NCI-H1417 (cell line): ENCODE measurements at regions not wholly inside any gene's neighbourhood (a gene's known extent, or its start where the extent isn't known, plus 50 kb on each side); places are given as distances from the start of the nearest gene placed in this dataset.

Experiments used
- DNase-seq, 3 experiments: peaks; one replicate each; lab custom pipeline; 2025; lab: John Stamatoyannopoulos, UW

DNA sequence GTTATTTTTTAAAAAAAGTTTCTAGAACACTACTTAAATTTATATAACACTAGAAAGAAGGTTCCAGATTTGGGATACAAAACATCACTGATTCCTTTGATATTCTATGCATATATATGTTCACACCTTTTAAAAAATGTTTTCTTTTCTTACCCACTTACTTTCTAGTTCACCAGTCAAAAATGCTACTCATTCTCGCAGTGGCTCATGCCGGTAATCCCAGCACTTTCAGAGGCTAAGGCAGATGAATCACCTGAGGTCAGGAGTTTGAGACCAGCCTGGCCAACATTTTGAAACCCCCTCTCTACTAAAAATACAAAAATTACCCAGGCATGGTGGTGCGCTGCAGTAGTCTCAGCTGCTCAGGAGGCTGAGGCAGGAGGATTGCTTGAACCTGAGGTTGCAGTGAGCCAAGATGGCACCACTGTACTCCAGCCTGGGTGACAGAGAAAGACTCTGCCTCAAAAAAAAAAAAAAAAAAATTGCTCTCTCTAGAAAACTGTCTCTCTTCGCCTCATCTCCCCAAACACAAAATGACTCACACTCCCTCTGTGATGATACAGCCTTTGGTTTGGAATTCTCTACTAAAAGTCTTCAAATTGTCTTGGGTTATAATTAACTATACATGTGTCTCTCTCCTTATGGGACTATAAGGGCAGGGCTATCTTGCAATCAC is 52.6 kb upstream of the TGFBR2 start:
- DNase-seq = no peak

DNA sequence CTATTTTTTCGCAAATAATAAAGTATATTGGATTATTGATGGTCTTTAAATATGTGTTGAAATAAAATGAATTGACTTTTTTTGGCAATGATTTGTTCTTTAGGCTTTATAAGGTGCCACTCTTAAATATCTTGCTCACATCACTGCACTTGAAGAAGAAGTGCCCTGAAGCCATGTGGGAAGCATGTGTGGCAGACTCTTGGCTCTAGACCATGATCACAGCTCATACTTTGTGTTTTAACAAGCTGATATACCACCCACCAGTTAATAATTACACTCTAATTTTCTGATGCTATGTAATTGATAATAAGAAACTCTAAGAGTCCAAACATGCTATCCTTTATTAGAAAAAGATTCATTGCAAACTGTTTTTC is 52.1 kb upstream of the TGFBR2 start:
- DNase-seq = no peak

DNA sequence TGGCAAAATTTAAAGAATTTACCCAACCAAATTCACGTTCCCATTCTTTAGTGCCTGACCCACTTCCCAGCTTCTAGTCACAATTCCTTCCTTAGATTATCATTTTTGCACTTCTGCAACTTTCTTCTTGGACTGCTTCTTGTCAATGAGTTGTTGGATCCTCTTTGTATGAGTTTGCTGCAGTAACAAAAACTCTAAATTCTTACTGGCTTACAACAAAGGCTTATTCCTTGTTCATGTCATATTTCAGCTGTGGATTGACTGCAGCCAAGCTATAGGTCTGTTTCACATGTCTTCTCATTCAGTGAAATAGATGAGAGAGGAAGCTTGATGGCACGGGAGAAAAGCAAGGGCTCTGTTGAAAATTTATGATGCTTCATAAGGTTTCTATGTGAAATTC is 50.4 kb upstream of the TGFBR2 start:
- no peak for DNase-seq
